HG03159 (cell line): ENCODE measurements at regions not wholly inside any gene's neighbourhood (a gene's known extent, or its start where the extent isn't known, plus 50 kb on each side); places are given as distances from the start of the nearest gene placed in this dataset.

Source experiments
- ATAC-seq: cut with Tn5 transposase; IDR thresholded peaks from one replicate; pipeline ENCODE4 v1.9.1; 2021; ENCODE audit warnings: mild to moderate bottlenecking, moderate library complexity; ENCODE audit not compliant: unreplicated experiment

- no peak for ATAC-seq
Measured at GRCh38 chr5:165809914-165810313, 2304.5 kb downstream of the MAT2B start.

- ATAC-seq = no peak
Measured at GRCh38 chr5:165829504-165829903, 2324.1 kb downstream of the MAT2B start.

- ATAC-seq = no peak
Measured at GRCh38 chr5:165834891-165835290, 2329.5 kb downstream of the MAT2B start.

- ATAC-seq = no peak
Measured at GRCh38 chr5:165836046-165836445, 2330.6 kb downstream of the MAT2B start.

GRCh38 chr5:165837286-165837685, 2331.9 kb downstream of the MAT2B start:
- ATAC-seq = no peak

- ATAC-seq = no peak
Measured at GRCh38 chr5:165844571-165844970, 2339.2 kb downstream of the MAT2B start.

- no peak for ATAC-seq
Measured at GRCh38 chr5:165858118-165858517, 2352.7 kb downstream of the MAT2B start.

GRCh38 chr5:165859251-165859650, 2353.8 kb downstream of the MAT2B start:
- ATAC-seq = no peak

- no peak for ATAC-seq
Measured at GRCh38 chr5:165863239-165863638, 2357.8 kb downstream of the MAT2B start.

- ATAC-seq = no peak
Measured at GRCh38 chr5:165871291-165871690, 2365.9 kb downstream of the MAT2B start.

GRCh38 chr5:165874851-165875250, 2369.4 kb downstream of the MAT2B start:
- ATAC-seq = no peak

- no peak for ATAC-seq
Measured at GRCh38 chr5:165876538-165876937, 2371.1 kb downstream of the MAT2B start.

GRCh38 chr5:165877475-165877874, 2372.1 kb downstream of the MAT2B start:
- ATAC-seq = no peak

- no peak for ATAC-seq
Measured at GRCh38 chr5:165881259-165881658, 2375.8 kb downstream of the MAT2B start.

GRCh38 chr5:165882099-165882498, 2376.7 kb downstream of the MAT2B start:
- no peak for ATAC-seq

- no peak for ATAC-seq
Measured at GRCh38 chr5:165885623-165886350, 2380.4 kb downstream of the MAT2B start.

GRCh38 chr5:165887147-165887546, 2381.7 kb downstream of the MAT2B start:
- no peak for ATAC-seq

- ATAC-seq = no peak
Measured at GRCh38 chr5:165892383-165892782, 2387.0 kb downstream of the MAT2B start.

- ATAC-seq = no peak
Measured at GRCh38 chr5:165894916-165895315, 2389.5 kb downstream of the MAT2B start.

- no peak for ATAC-seq
Measured at GRCh38 chr5:165903835-165904234, 2387.6 kb upstream of the WWC1 start.

GRCh38 chr5:165906871-165907270, 2384.6 kb upstream of the WWC1 start:
- no peak for ATAC-seq

GRCh38 chr5:165913059-165913458, 2378.4 kb upstream of the WWC1 start:
- ATAC-seq = no peak

- no peak for ATAC-seq
Measured at GRCh38 chr5:165914456-165914855, 2377.0 kb upstream of the WWC1 start.
